GM10248 (cell line): ENCODE measurements at regions not wholly inside any gene's neighbourhood (a gene's known extent, or its start where the extent isn't known, plus 50 kb on each side); places are given as distances from the start of the nearest gene placed in this dataset.

Experiments used
- CTCF ChIA-PET: fragments of 300-600 bp; sonication (Branson Sonifier 250); formaldehyde crosslinking; extraction: SDS; loops from one replicate; lab custom pipeline; 2021; ENCODE audit warnings: antibody characterized with exemption; lab: Yijun Ruan, JAX
- POLR2A ChIA-PET: fragments of 350-650 bp; sonication (Branson Sonifier 250); formaldehyde crosslinking; extraction: SDS; loops from one replicate; lab custom pipeline; 2020; ENCODE audit warnings: antibody characterized with exemption; lab: Yijun Ruan, JAX
- DNase-seq: peaks from one replicate; pipeline ENCODE4 v3.0.0; 2012; ENCODE audit errors: extremely low spot score
- TF ChIP-seq, protein P1 (sequence below): IDR thresholded peaks from 2 replicates; pipeline ENCODE4 v1.5.1; 2012; ENCODE audit warnings: mild to moderate bottlenecking, low read depth; ENCODE audit errors: extremely low read depth, missing control alignments, control extremely low read depth

DNA sequence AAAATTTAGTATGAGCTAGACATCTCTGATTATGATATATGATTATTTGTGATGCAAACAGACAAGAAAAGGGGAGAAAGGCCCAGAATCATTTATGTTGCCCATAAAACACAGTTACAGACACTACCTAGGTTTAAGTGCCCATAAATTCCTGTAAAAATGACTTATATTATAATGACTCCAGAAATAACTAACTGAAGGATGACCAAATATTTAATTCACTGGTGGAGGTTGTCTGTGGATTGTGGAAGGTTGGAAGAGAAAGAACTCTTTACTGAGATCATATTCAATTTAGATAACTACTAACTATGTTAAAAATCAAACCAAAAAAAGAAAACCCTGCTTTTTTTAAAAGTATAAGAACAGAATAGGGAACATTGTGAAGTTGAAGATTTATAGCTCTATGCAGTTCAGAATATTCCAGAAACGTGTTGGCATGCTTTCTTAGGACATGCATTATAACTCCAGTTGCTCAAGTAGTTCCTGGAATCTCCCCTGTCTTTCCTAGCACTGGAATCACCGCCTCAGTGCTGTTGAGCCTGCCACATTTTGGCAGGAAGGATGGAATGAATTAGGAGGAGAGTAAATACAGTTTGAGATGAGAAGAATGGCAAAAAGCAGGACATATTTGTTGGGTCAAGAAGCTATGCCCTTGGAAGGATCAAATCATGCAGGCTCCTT lies 72.0 kb upstream of the PAPPA start:
- CTCF ChIA-PET, result interaction anchor here (1.4 kb wide), 1 partner anchor 12 kb away, joined by 5 read pairs; no protein-coding TSS in a partner anchor

DNA sequence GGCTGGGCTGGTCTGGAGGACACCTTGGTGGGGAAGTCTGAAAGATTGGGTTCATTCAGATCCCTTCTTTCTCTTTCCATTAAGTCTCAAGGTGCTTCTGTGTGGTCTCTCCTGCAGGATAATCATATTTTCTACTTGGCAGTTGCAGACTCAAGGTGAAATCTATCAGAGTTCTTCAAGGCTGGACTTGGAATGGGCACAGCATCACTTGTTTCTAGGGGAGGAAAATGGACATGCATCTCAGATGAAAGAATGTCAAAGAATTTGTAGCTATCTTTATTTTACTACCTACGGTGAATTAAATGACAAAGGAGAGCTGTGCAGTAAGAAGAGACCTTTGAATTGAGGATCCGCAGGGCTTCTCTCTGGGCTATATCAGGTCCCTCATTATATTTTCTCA lies 69.8 kb upstream of the PAPPA start:
- TF ChIP-seq, protein P1, sequence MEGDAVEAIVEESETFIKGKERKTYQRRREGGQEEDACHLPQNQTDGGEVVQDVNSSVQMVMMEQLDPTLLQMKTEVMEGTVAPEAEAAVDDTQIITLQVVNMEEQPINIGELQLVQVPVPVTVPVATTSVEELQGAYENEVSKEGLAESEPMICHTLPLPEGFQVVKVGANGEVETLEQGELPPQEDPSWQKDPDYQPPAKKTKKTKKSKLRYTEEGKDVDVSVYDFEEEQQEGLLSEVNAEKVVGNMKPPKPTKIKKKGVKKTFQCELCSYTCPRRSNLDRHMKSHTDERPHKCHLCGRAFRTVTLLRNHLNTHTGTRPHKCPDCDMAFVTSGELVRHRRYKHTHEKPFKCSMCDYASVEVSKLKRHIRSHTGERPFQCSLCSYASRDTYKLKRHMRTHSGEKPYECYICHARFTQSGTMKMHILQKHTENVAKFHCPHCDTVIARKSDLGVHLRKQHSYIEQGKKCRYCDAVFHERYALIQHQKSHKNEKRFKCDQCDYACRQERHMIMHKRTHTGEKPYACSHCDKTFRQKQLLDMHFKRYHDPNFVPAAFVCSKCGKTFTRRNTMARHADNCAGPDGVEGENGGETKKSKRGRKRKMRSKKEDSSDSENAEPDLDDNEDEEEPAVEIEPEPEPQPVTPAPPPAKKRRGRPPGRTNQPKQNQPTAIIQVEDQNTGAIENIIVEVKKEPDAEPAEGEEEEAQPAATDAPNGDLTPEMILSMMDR, result no peak
- no peak for DNase-seq
- ChIA-PET POLR2A (no interaction called here), CTCF (no interaction called here)

More for the DNA sequence above, 72.0 kb upstream of the PAPPA start:
- TF ChIP-seq, protein P1, result no peak
- POLR2A ChIA-PET, result no interaction called here
- no peak for DNase-seq

DNA sequence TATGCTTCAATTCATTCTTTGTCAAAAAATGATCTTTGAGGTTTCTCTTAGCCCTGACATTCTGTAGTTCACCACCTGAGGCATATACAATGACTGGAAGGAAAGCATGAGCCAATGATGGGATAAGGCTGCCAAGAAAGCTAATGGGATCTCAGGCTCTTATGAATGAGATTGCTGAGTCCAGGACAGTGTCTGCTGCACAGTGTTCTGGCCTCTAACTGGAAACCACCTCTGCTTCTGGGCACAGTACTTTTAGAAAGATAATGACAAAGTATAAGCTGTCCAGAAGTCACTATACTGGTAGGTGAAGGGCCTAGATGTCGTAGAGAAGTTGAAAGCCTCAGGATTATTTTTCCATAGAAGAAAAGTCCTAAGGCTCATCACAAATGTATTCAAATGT lies 69.1 kb upstream of the PAPPA start:
- ChIA-PET CTCF (no interaction called here), POLR2A (no interaction called here)
- DNase-seq, result no peak
- TF ChIP-seq, protein P1, result no peak

DNA sequence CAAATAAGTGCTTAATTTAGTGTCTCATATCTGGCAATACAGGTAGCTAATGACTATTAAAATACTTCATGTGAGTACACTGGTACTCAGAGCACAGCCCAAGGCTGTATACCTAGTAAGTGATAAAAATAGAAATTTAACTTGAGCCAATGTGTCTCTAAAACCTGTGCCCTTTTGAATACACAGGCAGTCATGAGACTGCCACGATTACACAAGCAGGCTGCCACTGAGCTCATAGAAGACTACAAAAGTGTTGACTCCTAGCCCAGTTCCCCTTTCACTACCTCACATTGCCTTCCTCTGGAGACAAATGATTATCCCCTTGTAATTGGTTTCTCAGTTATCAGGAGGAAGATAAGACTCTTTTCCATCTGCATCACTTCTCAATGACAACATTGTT lies 66.3 kb upstream of the PAPPA start:
- CTCF ChIA-PET, result interaction anchor here (1.0 kb wide), 1 partner anchor 11 kb away, joined by 3 read pairs; no protein-coding TSS in a partner anchor
- TF ChIP-seq, protein P1, result no peak
- POLR2A ChIA-PET, result no interaction called here
- DNase-seq, result no peak

DNA sequence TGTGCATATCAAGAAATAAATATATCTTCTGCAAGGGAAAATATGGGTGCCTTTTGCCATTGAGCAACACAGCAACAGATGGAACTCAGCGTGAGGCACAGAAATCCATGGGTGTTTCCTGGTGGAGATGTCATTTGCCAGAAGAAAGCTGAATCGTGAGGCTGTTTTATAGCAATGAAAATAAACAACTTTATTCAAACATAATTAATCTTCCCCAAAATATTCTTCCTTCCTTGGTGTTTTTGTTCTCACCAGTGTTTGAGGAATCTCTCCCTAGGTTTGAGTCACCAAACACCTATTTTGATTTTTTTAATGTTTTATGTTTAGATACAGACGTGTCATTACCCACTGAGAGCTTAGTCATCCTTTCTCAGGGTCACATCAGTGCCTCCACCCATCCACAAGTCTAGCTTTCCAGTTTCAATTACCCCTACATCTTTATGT lies 65.8 kb upstream of the PAPPA start:
- ChIA-PET POLR2A (no interaction called here), CTCF (interaction anchor here (1.0 kb wide), 1 partner anchor 10 kb away, joined by 3 read pairs; no protein-coding TSS in a partner anchor)
- TF ChIP-seq, protein P1, result no peak
- no peak for DNase-seq

DNA sequence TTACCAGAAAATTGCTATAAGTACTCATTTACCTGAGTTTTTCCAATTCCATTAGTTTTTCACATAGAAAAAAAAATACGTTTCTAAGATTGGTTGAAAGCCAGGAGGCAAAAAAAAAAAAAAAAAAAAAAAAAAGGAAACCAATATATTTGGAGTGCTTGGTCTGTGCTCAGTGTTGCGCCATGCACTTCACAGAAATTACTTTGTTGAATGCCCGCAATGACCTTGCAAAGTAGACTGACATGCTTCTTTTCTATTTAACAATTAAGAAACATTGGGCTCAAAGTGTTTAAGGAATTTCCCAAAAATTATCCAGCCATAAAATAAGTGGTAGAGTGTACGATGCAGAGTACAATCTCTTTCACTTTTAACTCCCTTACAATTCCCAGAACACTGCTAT lies 65.2 kb upstream of the PAPPA start:
- ChIA-PET POLR2A (no interaction called here), CTCF (no interaction called here)
- TF ChIP-seq, protein P1, result no peak

More for the DNA sequence above, 65.2 kb upstream of the PAPPA start:
- DNase-seq, result no peak
